Duodenal mucosa (tissue), 2 donors: ENCODE measurements at regions not wholly inside any gene's neighbourhood (a gene's known extent, or its start where the extent isn't known, plus 50 kb on each side); places are given as distances from the start of the nearest gene placed in this dataset.

ENCODE experiments used
- H3K27ac ChIP-seq: one replicate; pipeline ENCODE4 v1.7.0; 2013; ENCODE audit warnings: low read depth, low read length
- H3K27me3 ChIP-seq, 2 donors: one replicate each; pipeline ENCODE4 v1.7.0; 2013; ENCODE audit warnings: low read length in 2 of 2, control low read depth in 1 of 2; ENCODE audit not compliant: insufficient read depth in 2 of 2, control insufficient read depth in 1 of 2
- H3K36me3 ChIP-seq, 2 donors: one replicate each; pipeline ENCODE4 v1.7.0; 2013; ENCODE audit warnings: low read length in 2 of 2, control low read depth in 1 of 2; ENCODE audit not compliant: insufficient read depth in 2 of 2, control insufficient read depth in 1 of 2
- H3K4me1 ChIP-seq, 2 donors: one replicate each; pipeline ENCODE4 v1.7.0; 2013; ENCODE audit warnings: low read length in 2 of 2, control low read depth in 1 of 2; ENCODE audit not compliant: insufficient read depth in 2 of 2, control insufficient read depth in 1 of 2
- H3K4me3 ChIP-seq, 2 donors: one replicate each; pipeline ENCODE4 v1.7.0; 2013; ENCODE audit warnings: low read length in 2 of 2, low read depth in 1 of 2
- H3K9ac ChIP-seq, 2 donors: one replicate each; pipeline ENCODE4 v1.7.0; 2013; ENCODE audit warnings: low read length in 2 of 2, low read depth in 1 of 2
- H3K9me3 ChIP-seq, 2 donors: one replicate each; pipeline ENCODE4 v1.7.0; 2013; ENCODE audit warnings: low read length in 2 of 2, control low read depth in 1 of 2; ENCODE audit not compliant: control insufficient read depth in 1 of 2

DNA sequence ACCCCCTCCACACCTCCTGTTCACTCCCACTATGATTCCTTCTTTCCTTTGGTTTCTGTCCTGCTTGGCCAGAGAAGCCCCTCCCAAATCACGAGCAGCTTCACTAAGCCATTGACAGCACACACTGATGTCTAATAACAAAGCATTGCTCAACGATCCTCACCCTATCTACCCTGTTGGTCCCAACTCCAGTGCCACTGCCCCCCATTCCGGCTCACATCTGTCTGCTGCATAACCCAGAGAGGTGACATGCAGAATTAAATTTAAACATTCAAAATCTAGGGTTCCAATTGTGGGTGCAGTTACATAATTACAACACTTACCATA, 236.9 kb downstream of the TTLL7 start:
- H3K9me3 ChIP-seq: no peaks in the 10 kb centered on the region
- no peak overlapping the region for H3K4me3 ChIP-seq
- no peak overlapping the region for H3K9ac ChIP-seq
- no peaks in the 10 kb centered on the region for H3K36me3 ChIP-seq
- peaks cover 7 to 12% of the 10 kb centered on the region in 2 donors for H3K27me3 ChIP-seq
- no peak overlapping the region for H3K27ac ChIP-seq
- H3K4me1 ChIP-seq: peaks cover 0 to 7% of the 10 kb centered on the region in 2 donors

- H3K4me3 ChIP-seq: no peak overlapping the region
- H3K27ac ChIP-seq: no peak overlapping the region
- no peak overlapping the region for H3K9ac ChIP-seq
- H3K27me3 ChIP-seq: peaks cover 7 to 12% of the 10 kb centered on the region in 2 donors
- peaks cover 0 to 7% of the 10 kb centered on the region in 2 donors for H3K4me1 ChIP-seq
- no peaks in the 10 kb centered on the region for H3K9me3 ChIP-seq
- H3K36me3 ChIP-seq: no peaks in the 10 kb centered on the region
These were observed 237.5 kb downstream of the TTLL7 start for GRCh38 chr1:83761167-83762038.

GRCh38 chr1:83760226-83761021, 238.5 kb downstream of the TTLL7 start:
- no peak overlapping the region for H3K9ac ChIP-seq
- H3K4me3 ChIP-seq: no peak overlapping the region
- H3K36me3 ChIP-seq: no peaks in the 10 kb centered on the region
- peaks cover 0 to 7% of the 10 kb centered on the region in 2 donors for H3K4me1 ChIP-seq
- no peaks in the 10 kb centered on the region for H3K9me3 ChIP-seq
- H3K27me3 ChIP-seq: peaks cover 7 to 12% of the 10 kb centered on the region in 2 donors
- no peak overlapping the region for H3K27ac ChIP-seq

- Histone ChIP-seq H3K4me1 (no peaks in the 10 kb centered on the region), H3K9ac (no peak overlapping the region)
These were observed 241.8 kb downstream of the TTLL7 start for GRCh38 chr1:83756984-83757717.

DNA sequence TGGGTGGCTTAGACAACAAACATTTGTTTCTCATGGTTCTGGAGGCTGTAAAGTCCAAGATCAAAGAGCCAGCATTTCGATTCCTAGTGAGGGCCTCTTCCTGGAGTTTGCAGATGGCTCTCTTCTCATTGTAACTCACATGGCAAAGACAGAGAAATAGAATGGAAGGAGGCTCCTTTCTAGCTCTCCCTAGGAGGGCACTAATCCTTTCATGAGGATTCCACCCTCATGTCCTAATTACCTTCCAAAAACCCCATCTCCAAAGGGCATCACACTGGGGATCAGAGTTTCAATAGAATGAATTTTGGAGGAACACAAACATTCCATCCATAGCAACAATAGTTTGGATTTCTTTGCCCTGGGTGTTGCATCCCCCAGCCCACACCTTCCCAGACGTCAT, 247.3 kb downstream of the TTLL7 start:
- H3K9me3 ChIP-seq: no peaks in the 10 kb centered on the region
- no peak overlapping the region for H3K27ac ChIP-seq
- no peaks in the 10 kb centered on the region for H3K4me1 ChIP-seq
- H3K27me3 ChIP-seq: no peaks in the 10 kb centered on the region
- H3K4me3 ChIP-seq: no peak overlapping the region
- no peak overlapping the region for H3K9ac ChIP-seq
- H3K36me3 ChIP-seq: no peaks in the 10 kb centered on the region

More at GRCh38 chr1:83756984-83757717, 241.8 kb downstream of the TTLL7 start:
- Histone ChIP-seq H3K4me3 (no peak overlapping the region), H3K27me3 (peaks cover 7 to 12% of the 10 kb centered on the region in 2 donors), H3K27ac (no peak overlapping the region), H3K36me3 (no peaks in the 10 kb centered on the region), H3K9me3 (no peaks in the 10 kb centered on the region)

GRCh38 chr1:83750201-83750600, 248.7 kb downstream of the TTLL7 start:
- Histone ChIP-seq H3K27me3 (no peaks in the 10 kb centered on the region), H3K9me3 (no peaks in the 10 kb centered on the region), H3K9ac (no peak overlapping the region), H3K36me3 (no peaks in the 10 kb centered on the region), H3K27ac (no peak overlapping the region), H3K4me3 (no peak overlapping the region), H3K4me1 (no peaks in the 10 kb centered on the region)

DNA sequence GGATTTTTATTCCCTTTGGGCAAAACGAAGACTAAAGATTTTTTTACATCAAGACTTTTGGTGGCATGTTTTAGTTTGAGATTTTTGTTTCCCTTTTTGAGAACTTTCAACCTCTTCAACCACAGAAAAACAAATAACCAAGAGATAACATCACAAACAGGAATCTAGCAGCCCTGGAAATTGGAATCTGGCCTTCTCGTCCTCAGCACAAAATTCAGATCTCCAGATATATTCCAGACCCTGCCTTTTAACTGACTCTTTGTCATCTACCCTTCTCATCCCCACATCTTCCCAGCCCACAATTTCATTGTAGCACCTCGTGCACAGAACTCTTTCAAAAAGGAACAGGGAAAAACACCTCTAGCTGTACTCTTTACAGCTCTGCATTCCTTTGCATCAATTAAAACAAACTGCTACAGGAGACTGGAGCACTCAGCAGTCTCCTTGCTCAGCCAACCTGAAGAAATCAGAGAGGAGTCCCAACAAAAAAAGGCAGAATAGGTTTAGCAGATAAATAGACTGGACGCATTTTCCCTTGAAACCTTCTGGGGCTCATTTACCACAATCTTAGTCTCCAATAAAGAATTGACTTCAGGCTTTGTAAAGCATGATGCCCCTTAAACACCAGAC, 251.0 kb downstream of the TTLL7 start:
- Histone ChIP-seq H3K4me1 (no peaks in the 10 kb centered on the region), H3K27me3 (no peaks in the 10 kb centered on the region), H3K36me3 (no peaks in the 10 kb centered on the region), H3K4me3 (no peak overlapping the region), H3K9me3 (no peaks in the 10 kb centered on the region), H3K9ac (no peak overlapping the region), H3K27ac (no peak overlapping the region)

- no peaks in the 10 kb centered on the region for H3K4me1 ChIP-seq
- H3K27me3 ChIP-seq: no peaks in the 10 kb centered on the region
- H3K27ac ChIP-seq: no peak overlapping the region
- H3K9ac ChIP-seq: no peak overlapping the region
- no peaks in the 10 kb centered on the region for H3K36me3 ChIP-seq
- no peak overlapping the region for H3K4me3 ChIP-seq
- H3K9me3 ChIP-seq: no peaks in the 10 kb centered on the region
These were observed 252.7 kb downstream of the TTLL7 start for GRCh38 chr1:83746234-83746633.

GRCh38 chr1:83742446-83742845, 256.5 kb downstream of the TTLL7 start:
- Histone ChIP-seq H3K9me3 (no peaks in the 10 kb centered on the region), H3K4me3 (no peak overlapping the region), H3K4me1 (no peaks in the 10 kb centered on the region), H3K27me3 (no peaks in the 10 kb centered on the region), H3K9ac (no peak overlapping the region), H3K36me3 (no peaks in the 10 kb centered on the region), H3K27ac (no peak overlapping the region)
